ENCODE measurements at regions not wholly inside any gene's neighbourhood (a gene's known extent, or its start where the extent isn't known, plus 50 kb on each side); places are given as distances from the start of the nearest gene placed in this dataset.

GRCh38 chr10:44682507-44682906, 228.6 kb upstream of the TMEM72 start:
- H4K8ac ChIP-seq (ENCODE audit: low read depth, low read length), result no peak overlapping the region
- no peak overlapping the region for H3K9ac ChIP-seq (ENCODE audit: low read length)
- H2BK5ac ChIP-seq (ENCODE audit: low read depth, low read length, poor library complexity), result no peak overlapping the region
- no peak overlapping the region for H3K27ac ChIP-seq (ENCODE audit: low read depth, low read length)
- H2AK5ac ChIP-seq (ENCODE audit: low read length), result no peak overlapping the region
- H3K4me3 ChIP-seq (ENCODE audit: low read depth, low read length), result no peak overlapping the region
- H3K9me3 ChIP-seq (ENCODE audit: insufficient read depth, low read depth, low read length), result peaks cover 2% of the 10 kb centered on the region
- peaks cover 0 to 2% of the 10 kb centered on the region in 2 experiments for H3K4me1 ChIP-seq (ENCODE audit: control insufficient read depth in 1 of 2, insufficient read depth in 2 of 2, low read length in 2 of 2)
- no peak overlapping the region for H4K91ac ChIP-seq (ENCODE audit: low read depth, low read length)
- no peaks in the 10 kb centered on the region for H3K27me3 ChIP-seq (ENCODE audit: insufficient read depth, low read length)
- H3K18ac ChIP-seq (ENCODE audit: low read length), result no peak overlapping the region
- no peak for DNase-seq
- no peak overlapping the region for H2AFZ ChIP-seq (ENCODE audit: insufficient read depth, low read length, poor library complexity)
- H4K12ac ChIP-seq (ENCODE audit: low read depth, low read length), result no peak overlapping the region
- H3K79me1 ChIP-seq (ENCODE audit: low read length), result no peaks in the 10 kb centered on the region
- no peak overlapping the region for H2BK120ac ChIP-seq (ENCODE audit: insufficient read depth, low read length, poor library complexity)
- H3K4me2 ChIP-seq (ENCODE audit: low read length), result no peak overlapping the region
- H3K79me2 ChIP-seq (ENCODE audit: control insufficient read depth, insufficient read depth, low read length, poor library complexity), result no peaks in the 10 kb centered on the region
- no CpG with 5 or more reads among the region's 7 CpGs for WGBS (ENCODE audit: extremely low coverage, insufficient coverage, insufficient read length)
- no peak overlapping the region for H3K14ac ChIP-seq (ENCODE audit: low read length)
- H3K4ac ChIP-seq (ENCODE audit: low read depth, low read length), result no peak overlapping the region
- no peaks in the 10 kb centered on the region for H3K36me3 ChIP-seq (ENCODE audit: control insufficient read depth in 1 of 2, insufficient read depth in 2 of 2, low read length in 2 of 2)
- H3K23ac ChIP-seq (ENCODE audit: low read length), result no peak overlapping the region
- no peak overlapping the region for H2BK12ac ChIP-seq (ENCODE audit: low read length)

GRCh38 chr10:44684661-44685060, 226.5 kb upstream of the TMEM72 start:
- H3K9ac ChIP-seq (ENCODE audit: low read length), result no peak overlapping the region
- no peak overlapping the region for H3K27ac ChIP-seq (ENCODE audit: low read depth, low read length)
- no peak overlapping the region for H4K91ac ChIP-seq (ENCODE audit: low read depth, low read length)
- H3K18ac ChIP-seq (ENCODE audit: low read length), result no peak overlapping the region
- no peaks in the 10 kb centered on the region for H3K36me3 ChIP-seq (ENCODE audit: control insufficient read depth in 1 of 2, insufficient read depth in 2 of 2, low read length in 2 of 2)
- peaks cover 2% of the 10 kb centered on the region for H3K9me3 ChIP-seq (ENCODE audit: insufficient read depth, low read depth, low read length)
- no peak overlapping the region for H2AFZ ChIP-seq (ENCODE audit: insufficient read depth, low read length, poor library complexity)
- H3K79me1 ChIP-seq (ENCODE audit: low read length), result no peaks in the 10 kb centered on the region
- H3K23ac ChIP-seq (ENCODE audit: low read length), result no peak overlapping the region
- no CpG with 5 or more reads among the region's 2 CpGs for WGBS (ENCODE audit: extremely low coverage, insufficient coverage, insufficient read length)
- H3K79me2 ChIP-seq (ENCODE audit: control insufficient read depth, insufficient read depth, low read length, poor library complexity), result no peaks in the 10 kb centered on the region
- H3K4me1 ChIP-seq (ENCODE audit: control insufficient read depth in 1 of 2, insufficient read depth in 2 of 2, low read length in 2 of 2), result peaks cover 0 to 2% of the 10 kb centered on the region in 2 experiments
- H3K14ac ChIP-seq (ENCODE audit: low read length), result no peak overlapping the region
- no peak overlapping the region for H4K12ac ChIP-seq (ENCODE audit: low read depth, low read length)
- H2BK12ac ChIP-seq (ENCODE audit: low read length), result no peak overlapping the region
- H3K27me3 ChIP-seq (ENCODE audit: insufficient read depth, low read length), result no peaks in the 10 kb centered on the region
- no peak overlapping the region for H3K4ac ChIP-seq (ENCODE audit: low read depth, low read length)
- H4K8ac ChIP-seq (ENCODE audit: low read depth, low read length), result no peak overlapping the region
- no peak for DNase-seq
- no peak overlapping the region for H2BK5ac ChIP-seq (ENCODE audit: low read depth, low read length, poor library complexity)
- H3K4me3 ChIP-seq (ENCODE audit: low read depth, low read length), result no peak overlapping the region
- no peak overlapping the region for H3K4me2 ChIP-seq (ENCODE audit: low read length)
- no peak overlapping the region for H2BK120ac ChIP-seq (ENCODE audit: insufficient read depth, low read length, poor library complexity)
- no peak overlapping the region for H2AK5ac ChIP-seq (ENCODE audit: low read length)

- no peak overlapping the region for H3K18ac ChIP-seq (ENCODE audit: low read length)
- H3K79me2 ChIP-seq (ENCODE audit: control insufficient read depth, insufficient read depth, low read length, poor library complexity), result no peaks in the 10 kb centered on the region
- H4K12ac ChIP-seq (ENCODE audit: low read depth, low read length), result no peak overlapping the region
- no peak overlapping the region for H3K27ac ChIP-seq (ENCODE audit: low read depth, low read length)
- H4K91ac ChIP-seq (ENCODE audit: low read depth, low read length), result no peak overlapping the region
- no peak overlapping the region for H3K4me3 ChIP-seq (ENCODE audit: low read depth, low read length)
- no peak overlapping the region for H2AFZ ChIP-seq (ENCODE audit: insufficient read depth, low read length, poor library complexity)
- no peak overlapping the region for H3K4ac ChIP-seq (ENCODE audit: low read depth, low read length)
- no peak overlapping the region for H2AK5ac ChIP-seq (ENCODE audit: low read length)
- peaks cover 2% of the 10 kb centered on the region for H3K9me3 ChIP-seq (ENCODE audit: insufficient read depth, low read depth, low read length)
- no peak overlapping the region for H4K8ac ChIP-seq (ENCODE audit: low read depth, low read length)
- H3K23ac ChIP-seq (ENCODE audit: low read length), result no peak overlapping the region
- H3K9ac ChIP-seq (ENCODE audit: low read length), result no peak overlapping the region
- peaks cover 0 to 2% of the 10 kb centered on the region in 2 experiments for H3K4me1 ChIP-seq (ENCODE audit: control insufficient read depth in 1 of 2, insufficient read depth in 2 of 2, low read length in 2 of 2)
- H3K36me3 ChIP-seq (ENCODE audit: control insufficient read depth in 1 of 2, insufficient read depth in 2 of 2, low read length in 2 of 2), result no peaks in the 10 kb centered on the region
- no peak for DNase-seq
- no peak overlapping the region for H3K14ac ChIP-seq (ENCODE audit: low read length)
- no peak overlapping the region for H2BK120ac ChIP-seq (ENCODE audit: insufficient read depth, low read length, poor library complexity)
- no peak overlapping the region for H3K4me2 ChIP-seq (ENCODE audit: low read length)
- no peak overlapping the region for H2BK5ac ChIP-seq (ENCODE audit: low read depth, low read length, poor library complexity)
- no CpG with 5 or more reads among the region's 6 CpGs for WGBS (ENCODE audit: extremely low coverage, insufficient coverage, insufficient read length)
- H2BK12ac ChIP-seq (ENCODE audit: low read length), result no peak overlapping the region
- H3K27me3 ChIP-seq (ENCODE audit: insufficient read depth, low read length), result no peaks in the 10 kb centered on the region
- no peaks in the 10 kb centered on the region for H3K79me1 ChIP-seq (ENCODE audit: low read length)
These were observed 225.9 kb upstream of the TMEM72 start for GRCh38 chr10:44685220-44685619.

- H4K12ac ChIP-seq (ENCODE audit: low read depth, low read length), result no peak overlapping the region
- no peak overlapping the region for H3K23ac ChIP-seq (ENCODE audit: low read length)
- no peaks in the 10 kb centered on the region for H3K79me1 ChIP-seq (ENCODE audit: low read length)
- peaks cover 0 to 2% of the 10 kb centered on the region in 2 experiments for H3K4me1 ChIP-seq (ENCODE audit: control insufficient read depth in 1 of 2, insufficient read depth in 2 of 2, low read length in 2 of 2)
- no peaks in the 10 kb centered on the region for H3K36me3 ChIP-seq (ENCODE audit: control insufficient read depth in 1 of 2, insufficient read depth in 2 of 2, low read length in 2 of 2)
- DNase-seq, result no peak
- no peak overlapping the region for H2BK120ac ChIP-seq (ENCODE audit: insufficient read depth, low read length, poor library complexity)
- no peaks in the 10 kb centered on the region for H3K27me3 ChIP-seq (ENCODE audit: insufficient read depth, low read length)
- H3K4me2 ChIP-seq (ENCODE audit: low read length), result no peak overlapping the region
- no peak overlapping the region for H3K4ac ChIP-seq (ENCODE audit: low read depth, low read length)
- H3K14ac ChIP-seq (ENCODE audit: low read length), result no peak overlapping the region
- H2AK5ac ChIP-seq (ENCODE audit: low read length), result no peak overlapping the region
- H3K27ac ChIP-seq (ENCODE audit: low read depth, low read length), result no peak overlapping the region
- H3K4me3 ChIP-seq (ENCODE audit: low read depth, low read length), result no peak overlapping the region
- no CpG with 5 or more reads among the region's 2 CpGs for WGBS (ENCODE audit: extremely low coverage, insufficient coverage, insufficient read length)
- no peak overlapping the region for H3K18ac ChIP-seq (ENCODE audit: low read length)
- no peak overlapping the region for H4K8ac ChIP-seq (ENCODE audit: low read depth, low read length)
- H2BK5ac ChIP-seq (ENCODE audit: low read depth, low read length, poor library complexity), result no peak overlapping the region
- H3K9me3 ChIP-seq (ENCODE audit: insufficient read depth, low read depth, low read length), result peaks cover 2% of the 10 kb centered on the region
- no peak overlapping the region for H2BK12ac ChIP-seq (ENCODE audit: low read length)
- no peak overlapping the region for H4K91ac ChIP-seq (ENCODE audit: low read depth, low read length)
- no peak overlapping the region for H3K9ac ChIP-seq (ENCODE audit: low read length)
- H2AFZ ChIP-seq (ENCODE audit: insufficient read depth, low read length, poor library complexity), result no peak overlapping the region
- no peaks in the 10 kb centered on the region for H3K79me2 ChIP-seq (ENCODE audit: control insufficient read depth, insufficient read depth, low read length, poor library complexity)
These were observed 225.4 kb upstream of the TMEM72 start for GRCh38 chr10:44685747-44686146.

Measured in trophoblast cell (in vitro differentiated cells and primary cell).